Adipose tissue (tissue), 3 donors: ENCODE measurements at regions not wholly inside any gene's neighbourhood (a gene's known extent, or its start where the extent isn't known, plus 50 kb on each side); places are given as distances from the start of the nearest gene placed in this dataset.

ENCODE experiments used
- H3K27ac ChIP-seq: one replicate; pipeline ENCODE4 v1.5.1; 2013; ENCODE audit warnings: low read depth, low read length
- WGBS, 3 donors: extraction: QIAGEN DNeasy Blood & Tissue Kit; methylation state at CpG; one replicate each; pipeline ENCODE4 v1.1.7; 2013; 5-methylcytosine and 5-hydroxymethylcytosine counted together
- donor health status: healthy with polysubstance abuse.
- donor health status: Bipolar disorder and iron deficiency.
- donor health status: healthy.

DNA sequence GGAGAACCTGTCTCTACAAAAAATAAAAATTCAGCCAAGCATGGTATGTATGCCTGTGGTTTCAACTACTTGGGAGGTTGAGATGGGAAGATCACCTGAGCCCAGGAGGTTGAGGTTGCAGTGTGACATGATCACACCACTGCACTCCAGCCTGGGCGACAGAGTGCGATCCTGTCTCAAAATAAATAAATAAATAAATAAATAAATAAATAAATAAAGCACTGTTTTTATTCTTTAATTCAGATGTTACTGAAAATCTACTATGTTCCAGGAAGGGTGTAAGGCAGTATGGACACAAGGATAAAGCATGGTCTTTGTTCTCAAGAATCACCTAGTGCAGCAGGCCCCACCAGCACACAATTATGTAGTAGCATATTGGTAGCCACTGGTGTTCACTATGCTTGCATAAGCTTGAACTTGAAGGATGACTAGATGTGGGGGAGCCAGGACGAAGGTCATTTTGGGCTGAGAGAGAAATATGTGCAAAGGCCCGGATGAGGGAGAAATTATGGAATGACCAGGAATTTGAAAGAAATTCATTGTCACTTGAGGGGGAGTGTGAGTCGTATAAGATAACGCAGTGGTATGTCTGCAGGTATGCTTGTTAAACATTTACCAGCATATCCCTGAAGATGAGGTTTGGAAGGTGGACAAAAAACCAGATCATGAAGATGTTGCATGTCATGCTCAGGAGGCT lies 70.2 kb upstream of the CD180 start:
- no peak overlapping the region for H3K27ac ChIP-seq
- WGBS, 3 donors = 92 to 97% (median 96%) methylated on average over 6 of the region's 6 CpGs

GRCh38 chr5:67265951-67266350 lies 69.4 kb upstream of the CD180 start:
- WGBS, 3 donors = 59 to 92% (median 89%) methylated on average over 1 of the region's 1 CpG
- no peak overlapping the region for H3K27ac ChIP-seq

DNA sequence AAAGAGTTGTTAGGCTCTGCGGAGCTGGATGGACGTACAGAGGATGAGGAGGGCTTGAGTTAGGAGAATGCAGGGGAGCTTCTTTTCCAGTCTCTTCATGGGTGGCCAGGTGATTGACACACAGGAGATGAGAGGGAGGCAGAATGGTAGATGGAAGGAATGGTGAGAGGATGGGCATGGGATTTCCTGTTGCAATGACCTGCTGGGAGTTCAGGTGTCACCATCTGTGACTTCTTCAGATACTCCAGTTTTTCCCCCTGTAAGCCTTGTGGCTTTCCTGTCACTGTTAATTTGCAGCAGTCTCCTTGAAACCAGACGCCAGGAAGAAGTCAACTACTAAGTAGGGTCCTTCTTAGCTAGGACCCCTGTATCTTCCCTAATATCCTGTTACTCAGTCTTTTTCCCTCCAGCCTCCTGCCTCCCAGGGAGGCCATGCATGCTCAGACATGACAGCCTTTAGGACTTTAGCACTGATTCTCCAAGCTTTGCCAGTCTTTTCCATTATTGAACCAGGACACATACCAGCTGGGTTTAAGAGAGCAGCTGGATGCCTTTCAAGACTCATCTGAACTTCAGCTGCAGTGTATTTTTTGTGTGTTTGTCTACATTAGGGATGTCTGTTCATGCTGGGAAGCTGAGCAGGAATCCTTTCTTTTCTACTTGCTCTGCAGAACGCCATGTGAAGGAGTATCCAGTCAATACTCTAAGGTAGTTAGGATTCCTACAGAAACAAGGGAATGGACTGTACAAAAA lies 67.2 kb upstream of the CD180 start:
- no peak overlapping the region for H3K27ac ChIP-seq

GRCh38 chr5:67262956-67263355 lies 66.4 kb upstream of the CD180 start:
- H3K27ac ChIP-seq = no peak overlapping the region

More for the DNA sequence above, 67.2 kb upstream of the CD180 start:
- 90 to 92% (median 91%) methylated on average over 4 of the region's 4 CpGs for WGBS, 3 donors

GRCh38 chr5:67262206-67262605 lies 65.6 kb upstream of the CD180 start:
- no peak overlapping the region for H3K27ac ChIP-seq
- WGBS, 3 donors = 59 to 79% (median 74%) methylated on average over 5 of the region's 5 CpGs

DNA sequence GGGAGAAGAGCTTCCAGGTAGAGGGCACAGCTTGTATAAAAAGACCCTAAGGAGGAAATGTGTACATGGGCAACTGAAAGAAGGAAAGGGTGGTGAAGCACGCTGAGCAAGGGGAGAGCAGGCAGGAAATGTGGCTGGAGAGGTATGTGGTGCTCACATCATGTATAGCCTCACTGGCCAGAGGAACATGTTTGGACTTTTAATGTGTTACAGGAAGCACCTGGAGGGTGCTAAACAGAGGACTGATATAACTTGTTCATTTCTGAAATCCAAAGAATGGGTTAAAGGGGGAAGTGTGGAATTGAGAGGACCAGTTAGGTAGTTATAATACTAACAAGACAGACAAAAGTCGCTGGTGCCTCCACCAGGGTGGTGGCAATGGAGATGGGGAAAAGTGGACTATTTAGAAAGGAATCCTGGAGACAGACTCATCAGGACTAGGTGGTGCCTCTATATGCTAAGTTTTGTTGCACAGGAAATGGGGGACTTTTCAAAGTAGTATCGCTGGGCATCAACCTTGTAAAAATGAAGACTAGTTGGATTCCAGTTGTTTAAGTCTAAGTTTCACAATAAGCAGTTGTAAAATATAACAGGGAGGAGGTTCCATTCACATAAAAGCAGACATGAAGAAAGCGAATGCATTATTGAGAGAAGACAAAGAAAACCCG lies 63.1 kb upstream of the CD180 start:
- WGBS, 3 donors = 88 to 91% (median 91%) methylated on average over 5 of the region's 5 CpGs
- no peak overlapping the region for H3K27ac ChIP-seq

- no peak overlapping the region for H3K27ac ChIP-seq
- 84 to 93% (median 91%) methylated on average over 2 of the region's 2 CpGs for WGBS, 3 donors
These were observed 60.9 kb upstream of the CD180 start for GRCh38 chr5:67257500-67257899.

- H3K27ac ChIP-seq = no peak overlapping the region
- 75 to 95% (median 88%) methylated on average over 1 of the region's 1 CpG for whole genome bisulfite sequencing, 3 donors
These were observed 60.5 kb upstream of the CD180 start for GRCh38 chr5:67257077-67257476.

GRCh38 chr5:67255881-67256280 lies 59.3 kb upstream of the CD180 start:
- H3K27ac ChIP-seq = no peak overlapping the region
- 88 to 94% (median 92%) methylated on average over 1 of the region's 1 CpG for WGBS, 3 donors

DNA sequence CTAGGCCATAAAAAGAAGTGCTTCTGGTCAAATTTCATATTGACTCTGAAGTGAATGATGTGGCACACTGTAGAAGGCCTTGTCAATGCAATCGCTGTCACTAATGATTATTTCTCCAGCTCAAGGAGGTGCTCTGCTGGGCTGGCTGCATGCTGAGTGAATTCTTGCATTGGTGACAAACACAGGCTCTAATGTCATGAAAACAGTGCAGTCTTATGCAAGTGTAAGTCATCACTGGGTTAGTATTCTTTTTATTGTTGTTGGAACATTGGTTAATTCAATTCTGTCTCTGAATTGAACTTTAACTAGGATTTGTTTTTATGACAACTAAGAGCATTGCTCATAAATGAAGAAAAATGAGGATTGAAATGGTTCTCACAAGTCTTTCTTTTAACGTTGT lies 57.3 kb upstream of the CD180 start:
- no peak overlapping the region for H3K27ac ChIP-seq
- 80 to 90% (median 85%) methylated on average over 2 of the region's 2 CpGs for WGBS, 3 donors

GRCh38 chr5:67249590-67249895 lies 52.9 kb upstream of the CD180 start:
- H3K27ac ChIP-seq = no peak overlapping the region
- WGBS, 3 donors = 60 to 68% (median 67%) methylated on average over 3 of the region's 3 CpGs

- H3K27ac ChIP-seq = no peak overlapping the region
- WGBS, 3 donors = 33 to 61% (median 60%) methylated on average over 5 of the region's 5 CpGs
These were observed 52.3 kb upstream of the CD180 start for GRCh38 chr5:67248703-67249589.

DNA sequence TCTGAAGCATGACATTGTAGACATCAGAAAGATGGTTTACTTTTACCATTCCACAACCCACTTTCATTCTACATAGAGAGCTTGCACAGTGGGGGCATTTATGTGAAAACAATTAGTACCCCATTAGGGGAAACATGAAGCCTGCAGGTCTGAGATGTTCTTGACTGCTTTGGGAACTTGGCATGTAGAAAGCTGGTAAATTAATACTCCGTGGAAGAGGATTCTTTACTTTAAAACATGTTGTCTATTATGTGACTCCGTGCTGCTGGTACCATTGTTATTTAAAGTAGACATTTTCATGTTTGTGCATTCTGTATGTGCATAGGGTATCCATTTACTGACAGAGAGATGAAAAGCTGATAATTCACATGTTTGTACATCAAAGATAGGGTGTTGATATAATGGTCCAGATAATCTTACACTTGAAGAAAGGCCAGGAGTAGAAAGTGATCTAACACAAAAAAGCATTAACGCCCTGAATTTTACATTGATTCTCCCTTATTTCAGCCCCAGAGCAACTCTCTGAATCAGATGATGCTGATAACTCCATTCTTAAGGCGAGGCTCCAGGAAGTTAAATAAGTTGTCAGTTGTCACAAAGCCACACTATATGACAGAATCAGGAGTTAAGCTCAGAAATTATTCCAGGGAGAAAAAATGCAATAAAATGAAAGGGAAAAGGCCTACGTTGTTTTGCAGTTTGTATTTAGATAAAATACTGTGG lies 50.1 kb upstream of the CD180 start:
- H3K27ac ChIP-seq = no peak overlapping the region
- 52 to 66% (median 56%) methylated on average over 5 of the region's 5 CpGs for WGBS, 3 donors
